Fibroblast of mammary gland (primary cell): ENCODE measurements at regions not wholly inside any gene's neighbourhood (a gene's known extent, or its start where the extent isn't known, plus 50 kb on each side); places are given as distances from the start of the nearest gene placed in this dataset.

ENCODE experiments used
- DNase-seq: peaks from one replicate; pipeline ENCODE4 v3.0.0-alpha.2; 2010; ENCODE audit warnings: low read depth
- H3K4me3 ChIP-seq: 2 replicates; pipeline ENCODE4 v1.5.1; 2011; ENCODE audit warnings: low read depth, mild to moderate bottlenecking, low read length, moderate library complexity; ENCODE audit not compliant: control insufficient read depth
- TF ChIP-seq, protein P1 (sequence below): conservative IDR thresholded peaks from 2 replicates; pipeline ENCODE4 v1.5.1; 2011; ENCODE audit warnings: low read depth, low read length, inconsistent platforms; ENCODE audit not compliant: control insufficient read depth, insufficient read depth

DNA sequence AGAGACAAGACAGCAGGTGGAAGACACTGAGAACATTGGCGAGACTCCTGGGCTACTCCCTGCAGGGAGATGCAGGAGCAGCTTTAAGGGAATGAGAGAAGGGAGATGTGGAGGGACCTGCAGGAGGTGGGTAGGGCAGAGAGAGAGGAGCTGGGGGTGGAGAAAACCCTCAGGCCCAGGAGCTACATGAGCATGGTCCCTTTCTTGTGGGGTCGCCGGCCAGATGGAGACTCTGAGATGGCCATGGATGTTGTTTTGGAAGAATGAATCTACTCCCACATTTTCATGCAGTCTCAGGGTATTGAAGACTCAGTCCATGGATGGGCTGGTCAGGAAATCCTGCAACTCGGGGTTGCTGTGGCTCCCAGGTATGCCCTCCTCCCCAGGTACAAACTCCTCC is 1381.9 kb downstream of the TBC1D22A start:
- TF ChIP-seq, protein P1, sequence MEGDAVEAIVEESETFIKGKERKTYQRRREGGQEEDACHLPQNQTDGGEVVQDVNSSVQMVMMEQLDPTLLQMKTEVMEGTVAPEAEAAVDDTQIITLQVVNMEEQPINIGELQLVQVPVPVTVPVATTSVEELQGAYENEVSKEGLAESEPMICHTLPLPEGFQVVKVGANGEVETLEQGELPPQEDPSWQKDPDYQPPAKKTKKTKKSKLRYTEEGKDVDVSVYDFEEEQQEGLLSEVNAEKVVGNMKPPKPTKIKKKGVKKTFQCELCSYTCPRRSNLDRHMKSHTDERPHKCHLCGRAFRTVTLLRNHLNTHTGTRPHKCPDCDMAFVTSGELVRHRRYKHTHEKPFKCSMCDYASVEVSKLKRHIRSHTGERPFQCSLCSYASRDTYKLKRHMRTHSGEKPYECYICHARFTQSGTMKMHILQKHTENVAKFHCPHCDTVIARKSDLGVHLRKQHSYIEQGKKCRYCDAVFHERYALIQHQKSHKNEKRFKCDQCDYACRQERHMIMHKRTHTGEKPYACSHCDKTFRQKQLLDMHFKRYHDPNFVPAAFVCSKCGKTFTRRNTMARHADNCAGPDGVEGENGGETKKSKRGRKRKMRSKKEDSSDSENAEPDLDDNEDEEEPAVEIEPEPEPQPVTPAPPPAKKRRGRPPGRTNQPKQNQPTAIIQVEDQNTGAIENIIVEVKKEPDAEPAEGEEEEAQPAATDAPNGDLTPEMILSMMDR: no peak
- no peak for DNase-seq
- no peak overlapping the region for H3K4me3 ChIP-seq

DNA sequence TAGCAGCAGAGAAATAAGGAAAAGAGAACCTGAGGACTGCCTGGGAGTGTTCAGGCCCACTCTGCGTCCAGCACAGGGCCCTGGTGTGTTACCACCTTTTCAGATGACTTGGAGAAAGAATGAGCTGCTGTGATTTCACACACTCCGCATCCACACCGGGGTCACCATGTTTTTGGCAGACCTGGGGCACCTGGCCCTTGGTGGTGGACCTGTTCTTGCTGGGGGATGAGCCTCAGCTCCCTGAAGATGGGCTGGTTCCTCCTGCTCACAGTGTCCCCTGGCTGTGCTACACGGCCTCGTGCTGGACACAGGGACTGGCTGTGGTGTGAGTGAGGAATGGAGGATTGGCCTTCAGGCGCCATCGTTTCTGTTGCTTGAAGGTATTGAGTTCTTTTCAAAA is 1381.4 kb downstream of the TBC1D22A start:
- DNase-seq: no peak
- no peak overlapping the region for H3K4me3 ChIP-seq
- TF ChIP-seq, protein P1: no peak

DNA sequence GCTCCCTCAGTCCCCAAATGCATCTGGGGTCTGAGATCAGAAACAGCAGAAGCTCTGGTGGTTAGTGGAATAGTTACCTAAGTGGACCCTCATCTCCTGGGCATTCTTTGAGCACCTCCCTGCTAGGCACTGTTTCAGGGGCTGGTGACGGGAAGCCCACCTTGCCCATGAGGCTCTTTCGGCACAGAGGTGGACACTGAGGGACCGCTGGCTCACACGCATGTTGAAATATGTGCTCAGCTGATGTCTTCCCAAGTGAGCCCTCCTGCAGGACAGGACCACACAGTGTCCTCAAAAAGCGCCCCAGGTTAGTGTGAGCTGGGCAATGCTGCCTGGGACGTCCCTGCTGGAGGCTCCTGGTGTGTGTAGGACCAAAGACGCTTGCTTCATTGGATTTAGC is 1379.9 kb downstream of the TBC1D22A start:
- no peak for DNase-seq
- TF ChIP-seq, protein P1: no peak
- no peak overlapping the region for H3K4me3 ChIP-seq

DNA sequence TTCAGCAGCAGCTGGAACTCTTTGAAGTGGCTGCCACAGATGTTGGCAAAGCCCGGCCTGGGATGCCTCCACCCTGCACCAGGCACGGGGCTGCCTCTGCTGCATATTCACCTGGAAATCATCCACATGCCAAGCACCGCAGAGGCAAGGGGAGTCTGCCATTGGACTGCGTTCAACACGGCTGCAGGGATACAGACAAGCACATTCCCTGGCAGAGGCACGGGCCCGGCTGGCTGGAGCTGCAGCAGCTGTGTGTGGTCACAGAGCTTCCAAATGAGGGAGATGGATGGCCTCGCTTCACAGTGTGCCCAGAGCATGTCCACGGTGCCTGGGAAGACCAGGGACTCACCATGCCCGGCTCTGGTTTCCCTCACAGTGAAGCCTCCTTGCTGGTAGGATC is 1378.9 kb downstream of the TBC1D22A start:
- DNase-seq: no peak
- TF ChIP-seq, protein P1: no peak
- no peak overlapping the region for H3K4me3 ChIP-seq

DNA sequence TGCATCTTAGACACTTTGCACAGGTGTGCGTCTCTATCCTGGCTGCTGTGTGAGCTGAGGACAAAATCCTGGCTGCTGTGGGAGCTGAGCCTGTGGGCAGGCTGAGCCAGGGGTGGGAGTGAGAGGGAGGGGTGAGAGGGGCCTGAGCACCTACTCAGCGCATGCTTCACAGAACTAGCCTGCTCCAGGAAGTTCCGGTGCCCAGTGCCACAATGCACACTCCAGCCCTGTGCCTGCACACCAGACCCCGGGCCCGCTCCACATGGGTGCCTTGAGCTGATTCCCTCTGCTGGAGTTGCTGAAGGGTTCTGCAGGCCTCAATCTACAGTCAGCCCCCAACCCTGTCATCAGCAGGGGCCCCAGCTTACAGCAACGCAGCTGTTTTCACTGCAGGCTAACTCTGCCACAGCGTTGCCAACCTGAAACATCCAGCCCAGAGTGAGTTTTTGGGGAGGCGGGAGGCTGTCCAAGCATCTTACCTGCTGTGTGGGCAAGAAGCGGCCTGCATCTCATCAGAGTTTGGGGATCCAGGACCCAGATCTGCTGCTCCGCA is 1377.9 kb downstream of the TBC1D22A start:
- TF ChIP-seq, protein P1: no peak
- DNase-seq: no peak

DNA sequence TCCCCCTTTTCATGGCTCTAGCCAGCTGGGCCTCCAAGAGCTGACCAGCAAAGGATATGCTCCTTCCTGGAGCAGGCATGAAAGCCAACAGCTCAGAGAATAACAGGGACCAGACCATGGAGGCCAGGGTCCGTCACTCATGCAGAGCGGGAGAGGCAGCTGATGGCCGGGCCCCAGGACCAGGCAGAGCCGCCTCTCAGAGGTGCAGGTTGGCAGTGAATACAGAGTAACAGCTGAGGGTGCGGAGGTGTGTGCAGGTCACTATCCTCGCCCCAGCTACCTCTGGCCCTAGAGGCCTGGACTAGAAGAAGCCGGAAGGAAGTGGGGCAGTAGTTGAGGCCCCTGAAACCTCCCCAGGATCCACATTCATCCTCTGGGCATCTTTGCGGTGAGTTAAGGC is 1377.3 kb downstream of the TBC1D22A start:
- DNase-seq: no peak
- no peak overlapping the region for H3K4me3 ChIP-seq
- TF ChIP-seq, protein P1: no peak

More for the DNA sequence above, 1377.9 kb downstream of the TBC1D22A start:
- no peak overlapping the region for H3K4me3 ChIP-seq

DNA sequence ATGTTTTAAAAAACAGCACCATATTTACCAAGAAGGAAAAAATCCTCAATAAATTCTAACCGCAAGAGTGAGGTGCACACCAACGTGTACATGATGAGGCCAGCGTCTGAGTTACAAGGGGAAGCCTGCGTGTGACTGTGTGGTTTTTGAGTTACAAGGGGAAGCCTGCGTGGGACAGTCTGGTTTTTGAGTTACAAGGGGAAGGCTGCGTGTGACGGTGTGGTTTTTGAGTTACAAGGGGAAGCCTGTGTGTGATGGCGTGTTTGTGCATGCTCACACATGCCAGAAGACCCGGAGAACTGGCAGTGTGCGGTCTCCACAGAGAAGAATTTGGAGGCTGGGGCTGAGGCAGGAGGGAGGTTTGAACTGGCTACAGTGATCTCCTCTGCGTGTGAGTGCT is 1376.4 kb downstream of the TBC1D22A start:
- TF ChIP-seq, protein P1: no peak
- H3K4me3 ChIP-seq: no peak overlapping the region
- DNase-seq: no peak
